ENCODE measurements at regions not wholly inside any gene's neighbourhood (a gene's known extent, or its start where the extent isn't known, plus 50 kb on each side); places are given as distances from the start of the nearest gene placed in this dataset.

GRCh38 chr9:28179893-28180292 is 606.6 kb upstream of the C9orf72 start (continued):
- TF ChIP-seq PRDM10 (IDR thresholded peaks at IDR 0.05; ENCODE audit: partially characterized antibody): no peak
- no peak for TF ChIP-seq MNT (conservative IDR thresholded peaks at IDR 0.05)
- no peak for TF ChIP-seq SAFB (IDR thresholded peaks at IDR 0.05; ENCODE audit: borderline replicate concordance, low read depth, low read length)
- no peak for TF ChIP-seq ERF (CRISPR knock-in tag; IDR thresholded peaks at IDR 0.05)
- no peak for TF ChIP-seq KAT7 (CRISPR knock-in tag; IDR thresholded peaks at IDR 0.05; ENCODE audit: borderline replicate concordance)

GRCh38 chr9:28190981-28191380 is 617.7 kb upstream of the C9orf72 start:
- Histone ChIP-seq H3K9me3 (replicated peaks; ENCODE audit: control insufficient read depth, insufficient read depth, low read depth, low read length) (no peaks in the 10 kb centered on the region), H3K27ac (ENCODE audit: extremely low read depth, low read depth, low read length) (no peak overlapping the region), H4K20me1 (replicated peaks; ENCODE audit: control insufficient read depth, insufficient read depth, low read length) (no peaks in the 10 kb centered on the region), H3K79me2 (ENCODE audit: control insufficient read depth, insufficient read depth, low read length) (no peaks in the 10 kb centered on the region), H2AFZ (ENCODE audit: low read depth, low read length) (no peak overlapping the region), H3K4me1 (replicated peaks in 1 of 2; ENCODE audit: control insufficient read depth in 2 of 2, insufficient read depth in 2 of 2, low read length in 2 of 2) (no peaks in the 10 kb centered on the region), H3K4me3 (no peak overlapping the region), H3K9ac (ENCODE audit: insufficient read depth in 1 of 2, low read depth in 2 of 2, low read length in 2 of 2) (no peak overlapping the region), H3K4me2 (ENCODE audit: insufficient read depth, low read length) (no peak overlapping the region), H3K36me3 (ENCODE audit: control insufficient read depth, insufficient read depth, low read length) (no peaks in the 10 kb centered on the region), H3K27me3 (ENCODE audit: control insufficient read depth in 2 of 2, insufficient read depth in 2 of 2, low read length in 2 of 2) (no peaks in the 10 kb centered on the region), H3K9me1 (ENCODE audit: control insufficient read depth, insufficient read depth, low read length) (no peaks in the 10 kb centered on the region)
- ChIA-PET POLR2A (no interaction called here), CTCF (ENCODE audit: low intra/inter-chr PET ratio) (no interaction called here)
- in situ Hi-C loops (cut with MboI) (no loop called here), intact Hi-C loops (cut with micrococcal nuclease) (no loop called here)
- WGBS (ENCODE audit: insufficient coverage, low coverage, missing lambda C conversion rate): 10% methylated on average over 2 of the region's 2 CpGs
- FAIRE-seq (no peak), DNase-seq (ENCODE audit: extremely low read depth in 1 of 4, low spot score in 3 of 4) (no peak), ATAC-seq (no peak)
- BruUV-seq (replicated peaks): no TSS peak
- TF ChIP-seq RFX5 (IDR thresholded peaks at IDR 0.05; ENCODE audit: low read depth, low read length) (no peak), ZNF140 (CRISPR knock-in tag; IDR thresholded peaks at IDR 0.05) (no peak), GMEB1 (CRISPR knock-in tag; IDR thresholded peaks at IDR 0.05) (no peak), ZBTB34 (CRISPR knock-in tag; IDR thresholded peaks at IDR 0.05) (no peak), ZNF551 (CRISPR knock-in tag; IDR thresholded peaks at IDR 0.05) (no peak), RFX7 (CRISPR knock-in tag; IDR thresholded peaks at IDR 0.05) (no peak), CHCHD3 (CRISPR knock-in tag; IDR thresholded peaks at IDR 0.05) (no peak)

All from K562 (cell line).